ENCODE measurements at regions not wholly inside any gene's neighbourhood (a gene's known extent, or its start where the extent isn't known, plus 50 kb on each side); places are given as distances from the start of the nearest gene placed in this dataset.

- no peak for DNase-seq (ENCODE audit: low read depth)
Observed at GRCh38 chr9:89912605-89912953, 307.8 kb downstream of the GADD45G start.

- no peak for DNase-seq (ENCODE audit: low read depth)
Observed at GRCh38 chr9:89915187-89915586, 310.4 kb downstream of the GADD45G start.

- DNase-seq (ENCODE audit: low read depth) = no peak
Observed at GRCh38 chr9:89916001-89916597, 311.3 kb downstream of the GADD45G start.

- no peak for DNase-seq (ENCODE audit: low read depth)
Observed at GRCh38 chr9:89917861-89918260, 313.0 kb downstream of the GADD45G start.

GRCh38 chr9:89919171-89919681 lies 314.4 kb downstream of the GADD45G start:
- no peak for DNase-seq (ENCODE audit: low read depth)

GRCh38 chr9:89920131-89920530 lies 315.3 kb downstream of the GADD45G start:
- no peak for DNase-seq (ENCODE audit: low read depth)

GRCh38 chr9:89920951-89921350 lies 316.1 kb downstream of the GADD45G start:
- DNase-seq (ENCODE audit: low read depth) = no peak

GRCh38 chr9:89922099-89922498 lies 317.3 kb downstream of the GADD45G start:
- DNase-seq (ENCODE audit: low read depth) = no peak

- DNase-seq (ENCODE audit: low read depth) = no peak
Observed at GRCh38 chr9:89923174-89923573, 318.4 kb downstream of the GADD45G start.

GRCh38 chr9:89923961-89924504 lies 319.2 kb downstream of the GADD45G start:
- DNase-seq (ENCODE audit: low read depth) = no peak

- no peak for DNase-seq (ENCODE audit: low read depth)
Observed at GRCh38 chr9:89924611-89925010, 319.8 kb downstream of the GADD45G start.

- no peak for DNase-seq (ENCODE audit: low read depth)
Observed at GRCh38 chr9:89926167-89926566, 321.4 kb downstream of the GADD45G start.

GRCh38 chr9:89926691-89927220 lies 321.9 kb downstream of the GADD45G start:
- no peak for DNase-seq (ENCODE audit: low read depth)

- DNase-seq (ENCODE audit: low read depth) = no peak
Observed at GRCh38 chr9:89928106-89928505, 323.3 kb downstream of the GADD45G start.

- no peak for DNase-seq (ENCODE audit: low read depth)
Observed at GRCh38 chr9:89928521-89929275, 323.9 kb downstream of the GADD45G start.

GRCh38 chr9:89929315-89929672 lies 324.5 kb downstream of the GADD45G start:
- no peak for DNase-seq (ENCODE audit: low read depth)

- no peak for DNase-seq (ENCODE audit: low read depth)
Observed at GRCh38 chr9:89929673-89930480, 325.1 kb downstream of the GADD45G start.

- no peak for DNase-seq (ENCODE audit: low read depth)
Observed at GRCh38 chr9:89933578-89933977, 328.8 kb downstream of the GADD45G start.

- no peak for DNase-seq (ENCODE audit: low read depth)
Observed at GRCh38 chr9:89935115-89935514, 330.3 kb downstream of the GADD45G start.

GRCh38 chr9:89935801-89936200 lies 331.0 kb downstream of the GADD45G start:
- no peak for DNase-seq (ENCODE audit: low read depth)

- no peak for DNase-seq (ENCODE audit: low read depth)
Observed at GRCh38 chr9:89937051-89937450, 332.2 kb downstream of the GADD45G start.

GRCh38 chr9:89939181-89939580 lies 334.4 kb downstream of the GADD45G start:
- DNase-seq (ENCODE audit: low read depth) = no peak
